Upper lobe of left lung (tissue), 4 donors: ENCODE measurements at regions not wholly inside any gene's neighbourhood (a gene's known extent, or its start where the extent isn't known, plus 50 kb on each side); places are given as distances from the start of the nearest gene placed in this dataset.

Source experiments
- EP300 ChIP-seq, 4 donors: sonication (generic); formaldehyde crosslinking; IDR thresholded peaks; one replicate each; pipeline ENCODE4 v1.5.1; 2017; ENCODE audit warnings: antibody characterized with exemption in 4 of 4, control low read depth in 2 of 4
- POLR2A ChIP-seq, 4 donors: fragments of 450-650 bp; IDR thresholded peaks; one replicate each; pipeline ENCODE4 v1.5.1; 2016 to 2017; ENCODE audit warnings: antibody characterized with exemption in 4 of 4, mild to moderate bottlenecking in 2 of 4
- POLR2AphosphoS5 ChIP-seq, 2 donors: sonication (generic); formaldehyde crosslinking; IDR thresholded peaks; one replicate each; pipeline ENCODE4 v1.5.1; 2017; ENCODE audit warnings: antibody characterized with exemption in 2 of 2
- TF ChIP-seq, protein P1 (sequence below), 6 experiments: fragments of 450-650 bp in 4 of 6; fragments of 200-600 bp in 2 of 6; sonication (generic) in 2 of 6; IDR thresholded peaks; one replicate each; pipeline ENCODE4 v1.5.1; 2016 to 2019; ENCODE audit warnings: antibody characterized with exemption in 6 of 6

DNA sequence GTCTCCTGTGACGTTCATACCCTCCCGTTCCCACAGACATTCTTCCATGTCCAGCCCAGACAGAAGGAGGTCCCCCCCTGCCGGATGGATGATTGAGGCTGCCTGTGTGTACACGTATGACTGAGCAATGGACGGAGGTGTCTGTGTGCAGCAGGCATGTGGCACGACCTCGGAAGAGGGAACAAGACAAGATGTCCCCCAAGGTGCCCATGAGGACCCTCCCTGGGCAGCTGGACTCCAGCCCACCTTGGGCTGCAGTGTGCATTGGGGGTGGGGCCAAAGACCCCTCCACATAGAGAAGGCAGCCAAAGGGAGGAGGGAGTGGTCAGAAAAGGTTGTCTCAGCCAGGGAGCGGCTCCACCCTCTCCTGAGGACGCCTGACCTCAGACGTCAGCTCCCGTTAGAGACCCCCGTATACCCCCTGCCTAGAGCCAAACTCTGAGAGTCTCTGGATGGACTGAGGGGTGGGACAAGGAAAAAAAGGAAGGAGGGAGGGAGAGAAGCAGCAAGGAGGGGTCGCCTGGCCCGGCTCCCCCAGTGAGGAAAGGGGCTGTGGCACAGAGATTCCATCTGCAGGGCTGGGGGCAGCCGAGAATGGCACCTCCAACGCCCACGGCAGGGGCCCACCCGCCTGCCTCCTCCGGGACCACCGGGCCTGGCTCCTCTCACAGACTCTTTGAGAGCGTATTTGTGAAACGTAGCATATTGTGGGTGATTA lies 92.9 kb upstream of the BHLHE23 start:
- TF ChIP-seq, protein P1, sequence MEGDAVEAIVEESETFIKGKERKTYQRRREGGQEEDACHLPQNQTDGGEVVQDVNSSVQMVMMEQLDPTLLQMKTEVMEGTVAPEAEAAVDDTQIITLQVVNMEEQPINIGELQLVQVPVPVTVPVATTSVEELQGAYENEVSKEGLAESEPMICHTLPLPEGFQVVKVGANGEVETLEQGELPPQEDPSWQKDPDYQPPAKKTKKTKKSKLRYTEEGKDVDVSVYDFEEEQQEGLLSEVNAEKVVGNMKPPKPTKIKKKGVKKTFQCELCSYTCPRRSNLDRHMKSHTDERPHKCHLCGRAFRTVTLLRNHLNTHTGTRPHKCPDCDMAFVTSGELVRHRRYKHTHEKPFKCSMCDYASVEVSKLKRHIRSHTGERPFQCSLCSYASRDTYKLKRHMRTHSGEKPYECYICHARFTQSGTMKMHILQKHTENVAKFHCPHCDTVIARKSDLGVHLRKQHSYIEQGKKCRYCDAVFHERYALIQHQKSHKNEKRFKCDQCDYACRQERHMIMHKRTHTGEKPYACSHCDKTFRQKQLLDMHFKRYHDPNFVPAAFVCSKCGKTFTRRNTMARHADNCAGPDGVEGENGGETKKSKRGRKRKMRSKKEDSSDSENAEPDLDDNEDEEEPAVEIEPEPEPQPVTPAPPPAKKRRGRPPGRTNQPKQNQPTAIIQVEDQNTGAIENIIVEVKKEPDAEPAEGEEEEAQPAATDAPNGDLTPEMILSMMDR (IDR thresholded peaks at IDR 0.05), result no peak
- TF ChIP-seq EP300 (IDR thresholded peaks at IDR 0.05), result no peak
- TF ChIP-seq POLR2A (IDR thresholded peaks at IDR 0.05), result no peak
- TF ChIP-seq POLR2AphosphoS5 (IDR thresholded peaks at IDR 0.05), result no peak
